ENCODE measurements at regions not wholly inside any gene's neighbourhood (a gene's known extent, or its start where the extent isn't known, plus 50 kb on each side); places are given as distances from the start of the nearest gene placed in this dataset.

- no peaks in the 10 kb centered on the region for H3K36me3 ChIP-seq
- no peak overlapping the region for H3K4me3 ChIP-seq
- 68% methylated on average over 4 of the region's 4 CpGs for WGBS
- H3K9me3 ChIP-seq: no peaks in the 10 kb centered on the region
- no peak for DNase-seq (ENCODE audit: extremely low spot score)
- H3K27me3 ChIP-seq: no peaks in the 10 kb centered on the region
- no peaks in the 10 kb centered on the region for H3K4me1 ChIP-seq
- intact Hi-C loops (cut with DNase I): no loop called here
- no peak overlapping the region for H3K27ac ChIP-seq (replicated peaks in 1 of 4)
- TF ChIP-seq EP300 (IDR thresholded peaks at IDR 0.05) (no peak), POLR2AphosphoS5 (IDR thresholded peaks at IDR 0.05) (no peak), POLR2A (IDR thresholded peaks at IDR 0.05; ENCODE audit: low read depth) (no peak)
- TF ChIP-seq, protein P1, sequence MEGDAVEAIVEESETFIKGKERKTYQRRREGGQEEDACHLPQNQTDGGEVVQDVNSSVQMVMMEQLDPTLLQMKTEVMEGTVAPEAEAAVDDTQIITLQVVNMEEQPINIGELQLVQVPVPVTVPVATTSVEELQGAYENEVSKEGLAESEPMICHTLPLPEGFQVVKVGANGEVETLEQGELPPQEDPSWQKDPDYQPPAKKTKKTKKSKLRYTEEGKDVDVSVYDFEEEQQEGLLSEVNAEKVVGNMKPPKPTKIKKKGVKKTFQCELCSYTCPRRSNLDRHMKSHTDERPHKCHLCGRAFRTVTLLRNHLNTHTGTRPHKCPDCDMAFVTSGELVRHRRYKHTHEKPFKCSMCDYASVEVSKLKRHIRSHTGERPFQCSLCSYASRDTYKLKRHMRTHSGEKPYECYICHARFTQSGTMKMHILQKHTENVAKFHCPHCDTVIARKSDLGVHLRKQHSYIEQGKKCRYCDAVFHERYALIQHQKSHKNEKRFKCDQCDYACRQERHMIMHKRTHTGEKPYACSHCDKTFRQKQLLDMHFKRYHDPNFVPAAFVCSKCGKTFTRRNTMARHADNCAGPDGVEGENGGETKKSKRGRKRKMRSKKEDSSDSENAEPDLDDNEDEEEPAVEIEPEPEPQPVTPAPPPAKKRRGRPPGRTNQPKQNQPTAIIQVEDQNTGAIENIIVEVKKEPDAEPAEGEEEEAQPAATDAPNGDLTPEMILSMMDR (IDR thresholded peaks at IDR 0.05): no peak
Measured at GRCh38 chr1:63112155-63112900, 210.0 kb upstream of the FOXD3 start.

DNA sequence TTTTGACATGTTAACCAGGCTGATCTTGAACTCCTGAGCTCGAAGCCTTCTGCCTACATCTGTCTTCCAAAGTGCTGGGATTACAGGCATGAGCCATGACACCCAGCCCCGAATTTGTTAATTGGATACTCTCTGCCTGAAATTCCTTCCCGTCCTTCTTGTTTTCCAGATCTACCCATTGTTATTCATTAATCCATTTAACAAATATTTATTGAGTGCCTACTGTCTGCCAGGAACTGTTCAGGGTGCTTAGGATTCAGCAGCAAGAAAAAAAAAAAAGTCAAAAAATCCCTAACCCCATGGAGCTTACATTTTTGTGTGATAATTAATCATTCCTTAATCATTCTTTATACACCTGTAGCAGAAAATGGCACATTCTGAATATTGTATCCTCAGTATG, 206.8 kb upstream of the FOXD3 start:
- 77% methylated on average over 3 of the region's 3 CpGs for WGBS
- Histone ChIP-seq H3K27ac (replicated peaks in 1 of 4) (no peak overlapping the region), H3K4me1 (no peaks in the 10 kb centered on the region), H3K9me3 (no peaks in the 10 kb centered on the region), H3K36me3 (no peaks in the 10 kb centered on the region), H3K27me3 (no peaks in the 10 kb centered on the region), H3K4me3 (no peak overlapping the region)
- no peak for DNase-seq (ENCODE audit: extremely low spot score)
- TF ChIP-seq EP300 (IDR thresholded peaks at IDR 0.05) (no peak), POLR2A (IDR thresholded peaks at IDR 0.05; ENCODE audit: low read depth) (no peak), POLR2AphosphoS5 (IDR thresholded peaks at IDR 0.05) (no peak)
- TF ChIP-seq, protein P1 (IDR thresholded peaks at IDR 0.05): no peak
- intact Hi-C loops (cut with DNase I): no loop called here

GRCh38 chr1:63116016-63116415, 206.4 kb upstream of the FOXD3 start:
- TF ChIP-seq POLR2AphosphoS5 (IDR thresholded peaks at IDR 0.05) (no peak), EP300 (IDR thresholded peaks at IDR 0.05) (no peak)
- H3K9me3 ChIP-seq: no peaks in the 10 kb centered on the region
- no peak overlapping the region for H3K27ac ChIP-seq (replicated peaks in 1 of 4)
- intact Hi-C loops (cut with DNase I): no loop called here
- H3K36me3 ChIP-seq: no peaks in the 10 kb centered on the region
- no peaks in the 10 kb centered on the region for H3K4me1 ChIP-seq
- H3K27me3 ChIP-seq: no peaks in the 10 kb centered on the region
- no peak for DNase-seq (ENCODE audit: extremely low spot score)
- no peak overlapping the region for H3K4me3 ChIP-seq

DNA sequence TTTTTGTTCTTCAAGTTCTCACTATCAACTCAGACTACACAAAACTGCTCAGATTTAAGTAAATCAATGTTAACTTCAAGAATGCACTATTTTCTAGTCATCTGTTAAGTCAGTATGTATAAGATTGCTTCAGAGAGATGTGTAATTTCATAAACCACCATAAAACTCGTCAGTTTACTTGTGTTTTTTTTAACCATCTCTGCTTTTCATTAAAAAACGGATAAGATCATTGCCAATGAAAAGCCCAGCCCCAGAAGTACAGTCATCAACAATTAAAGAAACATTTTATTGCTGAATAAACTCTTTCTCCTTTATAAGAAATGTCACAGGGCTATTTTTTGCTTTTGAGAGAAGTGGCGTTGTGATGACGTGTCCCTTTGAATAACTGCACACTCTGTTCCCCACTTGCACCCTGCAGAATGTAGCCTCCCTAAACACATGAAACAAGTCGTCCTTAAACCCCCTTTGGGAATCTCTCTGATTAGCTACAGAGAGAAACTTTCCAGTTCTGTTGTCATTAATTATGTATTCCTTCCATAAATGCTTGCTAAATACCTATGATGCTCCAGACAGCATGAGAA, 202.7 kb upstream of the FOXD3 start:
- no peak overlapping the region for H3K27ac ChIP-seq (replicated peaks in 1 of 4)
- 69% methylated on average over 5 of the region's 5 CpGs for WGBS

GRCh38 chr1:63122079-63122478, 200.3 kb upstream of the FOXD3 start:
- no peaks in the 10 kb centered on the region for H3K36me3 ChIP-seq
- no peak for DNase-seq (ENCODE audit: extremely low spot score)
- no peak overlapping the region for H3K27ac ChIP-seq (replicated peaks in 1 of 4)
- no peaks in the 10 kb centered on the region for H3K27me3 ChIP-seq
- WGBS: 34% methylated on average over 9 of the region's 9 CpGs
- intact Hi-C loops (cut with DNase I): no loop called here
- H3K9me3 ChIP-seq: no peaks in the 10 kb centered on the region
- TF ChIP-seq, protein P1 (IDR thresholded peaks at IDR 0.05): no peak
- TF ChIP-seq EP300 (IDR thresholded peaks at IDR 0.05): no peak
- TF ChIP-seq POLR2AphosphoS5 (IDR thresholded peaks at IDR 0.05): no peak
- TF ChIP-seq POLR2A (IDR thresholded peaks at IDR 0.05; ENCODE audit: low read depth): no peak
- H3K4me1 ChIP-seq: peaks cover 0 to 4% (median 0%) of the 10 kb centered on the region in 4 donors
- H3K4me3 ChIP-seq: no peak overlapping the region

More for the DNA sequence above, 202.7 kb upstream of the FOXD3 start:
- Histone ChIP-seq H3K4me1 (no peaks in the 10 kb centered on the region), H3K36me3 (no peaks in the 10 kb centered on the region), H3K9me3 (no peaks in the 10 kb centered on the region), H3K27me3 (no peaks in the 10 kb centered on the region), H3K4me3 (no peak overlapping the region)
- no peak for TF ChIP-seq POLR2A (IDR thresholded peaks at IDR 0.05; ENCODE audit: low read depth)
- TF ChIP-seq EP300 (IDR thresholded peaks at IDR 0.05): no peak
- TF ChIP-seq, protein P1 (IDR thresholded peaks at IDR 0.05): no peak
- DNase-seq (ENCODE audit: extremely low spot score): no peak
- intact Hi-C loops (cut with DNase I): no loop called here
